DMS79 (cell line): ENCODE measurements at regions not wholly inside any gene's neighbourhood (a gene's known extent, or its start where the extent isn't known, plus 50 kb on each side); places are given as distances from the start of the nearest gene placed in this dataset.

Source experiments
- DNase-seq: peaks from one replicate; lab custom pipeline; 2025; lab: John Stamatoyannopoulos, UW

DNA sequence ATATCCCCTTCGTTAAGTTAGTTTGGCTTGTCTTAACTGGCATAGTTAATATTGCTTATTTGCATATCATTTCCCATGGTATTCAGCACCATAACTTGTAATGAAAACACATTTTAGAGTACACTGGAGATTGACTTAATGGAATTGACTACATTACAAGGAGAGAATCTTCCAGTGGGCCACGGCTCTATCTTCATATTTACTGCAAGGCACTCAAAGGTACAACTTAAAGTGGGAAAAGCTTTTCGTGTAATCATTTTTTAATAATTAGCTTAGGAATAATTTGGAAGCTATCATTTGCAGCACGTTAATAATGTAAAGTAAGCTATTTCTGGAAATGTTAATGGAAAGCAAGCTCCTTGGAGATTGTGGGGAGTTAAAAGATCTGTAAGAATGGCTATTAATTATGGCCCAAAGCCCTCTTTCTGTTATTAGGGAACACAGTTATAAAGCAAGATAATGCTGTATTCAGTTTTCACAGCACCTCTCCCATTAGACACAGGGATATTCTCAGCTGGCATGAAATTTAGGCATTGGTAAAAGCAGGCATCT, 551.5 kb upstream of the RGMA start:
- no peak for DNase-seq

DNA sequence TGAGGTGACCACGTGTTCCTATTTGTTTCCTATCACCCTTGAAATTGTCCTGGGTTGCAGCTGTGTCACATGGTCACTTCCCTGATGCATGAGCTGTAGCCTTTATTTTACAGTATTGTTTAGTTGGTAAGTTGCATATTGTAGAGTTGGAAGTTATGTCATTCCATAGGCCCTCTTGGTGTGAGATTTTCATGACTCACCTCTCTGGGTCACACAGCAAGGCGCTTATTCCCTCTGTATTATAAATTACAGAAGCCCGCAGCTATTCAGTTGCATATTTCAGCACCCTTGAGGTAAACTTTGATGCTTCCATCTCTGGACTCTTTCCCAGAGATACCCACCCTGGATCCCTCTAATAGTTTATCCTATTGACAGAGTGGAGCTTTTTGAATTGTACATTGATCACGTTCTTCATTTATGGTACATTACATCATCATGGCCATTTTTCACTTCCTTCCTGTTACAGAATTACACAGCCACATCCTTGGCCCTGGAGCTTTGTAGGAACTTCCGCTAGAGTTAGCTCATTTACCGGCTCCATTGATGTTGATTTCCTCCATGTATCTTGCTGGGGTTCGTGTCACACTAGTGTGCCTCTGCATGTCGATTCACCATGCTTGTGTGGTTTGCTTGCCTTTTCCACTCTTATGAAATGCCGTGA, 543.1 kb upstream of the RGMA start:
- DNase-seq, result no peak

GRCh38 chr15:93619597-93619996, 530.6 kb upstream of the RGMA start:
- no peak for DNase-seq

DNA sequence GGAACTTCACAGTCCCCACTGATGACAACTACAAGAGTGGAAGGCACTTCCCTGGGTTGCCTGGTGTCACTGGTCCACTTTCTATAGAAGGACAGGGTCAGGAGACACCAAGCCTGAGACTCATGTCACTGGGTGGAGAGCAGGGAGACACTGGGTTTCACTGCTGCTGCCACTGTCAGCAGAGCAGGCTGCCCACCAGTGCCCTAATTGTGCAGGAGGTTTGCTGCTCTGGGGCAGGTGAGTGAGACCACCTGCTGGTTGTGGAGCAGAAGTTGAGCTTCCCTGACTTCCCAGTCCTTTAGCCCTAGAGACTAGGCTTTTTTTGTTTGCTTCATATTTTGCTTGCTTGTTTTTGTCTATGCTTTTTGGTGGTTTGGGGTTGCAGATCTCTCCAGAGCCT, 528.4 kb upstream of the RGMA start:
- DNase-seq, result no peak

- DNase-seq, result no peak
Measured at GRCh38 chr15:93614386-93615104, 525.5 kb upstream of the RGMA start.

- no peak for DNase-seq
Measured at GRCh38 chr15:93613386-93613785, 524.4 kb upstream of the RGMA start.

- DNase-seq, result no peak
Measured at GRCh38 chr15:93612953-93613352, 523.9 kb upstream of the RGMA start.

GRCh38 chr15:93610944-93611343, 521.9 kb upstream of the RGMA start:
- DNase-seq, result no peak

GRCh38 chr15:93608643-93609148, 519.7 kb upstream of the RGMA start:
- no peak for DNase-seq

- DNase-seq, result no peak
Measured at GRCh38 chr15:93603550-93603949, 514.5 kb upstream of the RGMA start.

DNA sequence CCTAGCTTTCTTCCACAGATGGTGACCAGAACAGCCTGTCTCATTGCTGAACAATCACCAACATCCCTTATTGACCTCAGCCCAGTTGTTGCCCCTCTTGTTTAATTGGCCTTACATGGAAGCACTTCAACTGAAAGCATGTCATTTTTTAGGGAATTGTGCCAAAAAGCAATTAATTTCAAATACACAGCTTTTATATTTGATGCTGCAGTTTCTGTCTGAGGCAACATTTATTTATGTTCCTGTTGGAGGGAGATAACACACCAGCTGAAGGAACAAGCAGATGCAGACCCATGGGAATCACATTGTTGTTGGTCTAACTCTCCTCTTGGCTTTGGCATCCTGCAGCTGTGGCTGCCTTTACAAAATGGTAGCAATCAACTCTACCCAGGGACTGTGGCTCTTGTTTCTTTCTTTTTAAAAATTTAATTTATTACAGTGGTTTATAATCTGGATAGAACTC, 498.1 kb upstream of the RGMA start:
- no peak for DNase-seq

GRCh38 chr15:93585012-93585411, 496.0 kb upstream of the RGMA start:
- DNase-seq, result no peak

- DNase-seq, result no peak
Measured at GRCh38 chr15:93583968-93584367, 495.0 kb upstream of the RGMA start.

DNA sequence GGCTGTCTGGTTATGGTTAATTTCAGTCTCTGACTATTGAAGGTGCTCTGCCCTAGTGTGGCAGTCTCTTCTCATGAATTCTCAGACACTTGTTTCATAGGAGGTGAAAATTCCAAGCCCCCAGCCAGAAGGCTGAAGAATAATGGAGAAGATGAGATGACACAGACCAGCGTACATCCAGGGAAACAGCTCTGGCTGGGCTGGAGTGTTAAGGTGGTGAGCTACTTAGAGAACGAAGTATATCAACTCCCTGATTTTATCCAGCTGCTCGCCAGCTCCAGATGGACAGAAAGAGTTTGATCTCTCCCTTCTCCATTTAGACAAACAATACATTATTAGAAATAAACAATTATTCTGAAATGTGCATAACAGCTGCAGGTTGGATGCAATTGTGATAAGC, 494.5 kb upstream of the RGMA start:
- DNase-seq, result no peak

DNA sequence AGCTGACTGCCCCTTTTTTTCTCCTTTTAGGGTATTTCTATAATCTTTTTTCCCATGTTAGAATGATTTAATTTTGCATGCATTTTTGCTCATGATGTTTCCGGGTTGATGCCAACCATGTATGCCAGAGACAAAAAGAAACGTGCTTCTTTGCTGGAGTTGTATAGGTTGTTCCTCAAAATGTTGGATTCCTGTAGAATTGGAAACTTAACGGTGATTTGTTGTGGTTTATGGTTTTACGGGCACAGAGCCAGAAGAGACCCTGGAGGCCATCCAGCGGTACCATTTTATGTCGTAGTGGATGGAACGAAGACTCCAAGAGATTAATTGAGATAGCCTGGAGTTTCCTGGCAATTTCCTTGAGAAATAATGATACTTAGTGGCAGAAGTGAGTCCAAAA, 481.5 kb upstream of the RGMA start:
- no peak for DNase-seq

GRCh38 chr15:93566762-93567161, 477.8 kb upstream of the RGMA start:
- DNase-seq, result no peak

- DNase-seq, result no peak
Measured at GRCh38 chr15:93565201-93565600, 476.2 kb upstream of the RGMA start.

- no peak for DNase-seq
Measured at GRCh38 chr15:93563218-93563617, 474.2 kb upstream of the RGMA start.

GRCh38 chr15:93562395-93563123, 473.5 kb upstream of the RGMA start:
- DNase-seq, result no peak

GRCh38 chr15:93557696-93558095, 468.7 kb upstream of the RGMA start:
- DNase-seq, result no peak

- DNase-seq, result no peak
Measured at GRCh38 chr15:93553167-93553935, 464.3 kb upstream of the RGMA start.

DNA sequence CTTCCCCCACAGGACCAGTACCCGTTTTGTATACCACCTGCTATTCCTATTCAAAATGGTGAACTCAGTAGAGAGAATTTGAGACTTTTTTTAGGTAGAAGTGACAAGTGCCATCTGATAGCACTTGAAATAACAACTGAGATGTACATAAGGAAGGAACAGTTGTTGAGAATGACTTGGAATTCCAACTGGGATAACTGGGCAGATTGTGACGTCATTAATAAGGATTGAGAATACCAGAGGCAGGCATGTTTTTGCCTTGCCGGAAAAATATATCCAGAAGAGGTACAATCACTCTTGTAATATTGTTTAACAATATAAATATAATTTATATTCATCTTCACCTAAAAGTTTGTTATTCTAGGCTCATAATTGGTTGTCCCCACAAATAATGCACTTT, 454.1 kb upstream of the RGMA start:
- no peak for DNase-seq
